ENCODE measurements at regions not wholly inside any gene's neighbourhood (a gene's known extent, or its start where the extent isn't known, plus 50 kb on each side); places are given as distances from the start of the nearest gene placed in this dataset.

- ChIA-PET CTCF (ENCODE audit: low intra/inter-chr PET ratio, low total read pairs) (no interaction called here), POLR2A (no interaction called here)
- Histone ChIP-seq H3K9ac (ENCODE audit: insufficient read depth, low read depth, low read length) (no peak overlapping the region), H3K4me2 (ENCODE audit: low read depth, low read length) (no peak overlapping the region), H4K20me1 (ENCODE audit: insufficient read depth, low read length) (no peaks in the 10 kb centered on the region), H3K27me3 (ENCODE audit: control insufficient read depth in 1 of 2, insufficient read depth in 2 of 2, low read length in 2 of 2) (no peaks in the 10 kb centered on the region), H3K4me1 (ENCODE audit: insufficient read depth, low read length) (no peaks in the 10 kb centered on the region), H2AFZ (ENCODE audit: low read length) (no peak overlapping the region), H3K27ac (ENCODE audit: extremely low read length, insufficient read depth, low read length) (no peak overlapping the region), H3K36me3 (replicated peaks in 1 of 2; ENCODE audit: control insufficient read depth in 1 of 2, insufficient read depth in 2 of 2, low read length in 2 of 2) (no peaks in the 10 kb centered on the region), H3K4me3 (replicated peaks in 1 of 3; ENCODE audit: insufficient read depth in 1 of 3, low read depth in 2 of 3, low read length in 3 of 3) (no peak overlapping the region), H3K9me3 (ENCODE audit: low read length) (no peaks in the 10 kb centered on the region; the same call in 1 of the 2 replicates), H3K79me2 (ENCODE audit: insufficient read depth, low read length) (no peaks in the 10 kb centered on the region)
- FAIRE-seq (no peak), DNase-seq (ENCODE audit: low spot score) (no peak), ATAC-seq (no peak)
- TF ChIP-seq NFIC (IDR thresholded peaks at IDR 0.05; ENCODE audit: low read length) (no peak), ZNF234 (CRISPR knock-in tag; conservative IDR thresholded peaks at IDR 0.05) (no peak), ZNF343 (CRISPR knock-in tag; IDR thresholded peaks at IDR 0.05) (no peak), GLI4 (CRISPR knock-in tag; IDR thresholded peaks at IDR 0.05; ENCODE audit: borderline replicate concordance) (no peak), JARID2 (CRISPR knock-in tag; IDR thresholded peaks at IDR 0.05; ENCODE audit: insufficient replicate concordance) (no peak), FOSL2 (CRISPR knock-in tag; IDR thresholded peaks at IDR 0.05) (no peak)
- TF ChIP-seq, protein P1, sequence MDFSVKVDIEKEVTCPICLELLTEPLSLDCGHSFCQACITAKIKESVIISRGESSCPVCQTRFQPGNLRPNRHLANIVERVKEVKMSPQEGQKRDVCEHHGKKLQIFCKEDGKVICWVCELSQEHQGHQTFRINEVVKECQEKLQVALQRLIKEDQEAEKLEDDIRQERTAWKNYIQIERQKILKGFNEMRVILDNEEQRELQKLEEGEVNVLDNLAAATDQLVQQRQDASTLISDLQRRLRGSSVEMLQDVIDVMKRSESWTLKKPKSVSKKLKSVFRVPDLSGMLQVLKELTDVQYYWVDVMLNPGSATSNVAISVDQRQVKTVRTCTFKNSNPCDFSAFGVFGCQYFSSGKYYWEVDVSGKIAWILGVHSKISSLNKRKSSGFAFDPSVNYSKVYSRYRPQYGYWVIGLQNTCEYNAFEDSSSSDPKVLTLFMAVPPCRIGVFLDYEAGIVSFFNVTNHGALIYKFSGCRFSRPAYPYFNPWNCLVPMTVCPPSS (IDR thresholded peaks at IDR 0.05), result no peak
- intact Hi-C loops (cut with micrococcal nuclease; ENCODE audit: unreplicated experiment) (no loop called here), in situ Hi-C loops (cut with HindIII; ENCODE audit: extremely low pct_ligation_motif_present, low pct_unique_long_range_greater_than_20kb) (no loop called here)
- no TSS peak for BruUV-seq (replicated peaks)
- 0% methylated on average over 3 of the region's 3 CpGs for WGBS (ENCODE audit: low lambda C conversion rate)
These were observed 292.0 kb downstream of the DUSP10 start for GRCh38 chr1:221449801-221450470.

GRCh38 chr1:221451741-221452140 lies 290.1 kb downstream of the DUSP10 start:
- no peak overlapping the region for H3K9ac ChIP-seq (ENCODE audit: insufficient read depth, low read depth, low read length)
- in situ Hi-C loops (cut with HindIII; ENCODE audit: extremely low pct_ligation_motif_present, low pct_unique_long_range_greater_than_20kb), result no loop called here
- no peak overlapping the region for H2AFZ ChIP-seq (ENCODE audit: low read length)
- intact Hi-C loops (cut with micrococcal nuclease; ENCODE audit: unreplicated experiment), result no loop called here
- DNase-seq (ENCODE audit: low spot score) (no peak), FAIRE-seq (no peak), ATAC-seq (no peak)
- no peaks in the 10 kb centered on the region for H3K27me3 ChIP-seq (ENCODE audit: control insufficient read depth in 1 of 2, insufficient read depth in 2 of 2, low read length in 2 of 2)
- ChIA-PET POLR2A (no interaction called here), CTCF (ENCODE audit: low intra/inter-chr PET ratio, low total read pairs) (no interaction called here)
- 0% methylated on average over 1 of the region's 1 CpG for WGBS (ENCODE audit: low lambda C conversion rate)
- no peak overlapping the region for H3K4me3 ChIP-seq (replicated peaks in 1 of 3; ENCODE audit: insufficient read depth in 1 of 3, low read depth in 2 of 3, low read length in 3 of 3)
- H3K36me3 ChIP-seq (replicated peaks in 1 of 2; ENCODE audit: control insufficient read depth in 1 of 2, insufficient read depth in 2 of 2, low read length in 2 of 2), result no peaks in the 10 kb centered on the region
- no peaks in the 10 kb centered on the region for H4K20me1 ChIP-seq (ENCODE audit: insufficient read depth, low read length)
- H3K27ac ChIP-seq (ENCODE audit: extremely low read length, insufficient read depth, low read length), result no peak overlapping the region
- H3K4me2 ChIP-seq (ENCODE audit: low read depth, low read length), result no peak overlapping the region
- no peaks in the 10 kb centered on the region; the same call in 1 of the 2 replicates for H3K9me3 ChIP-seq (ENCODE audit: low read length)
- no peaks in the 10 kb centered on the region for H3K79me2 ChIP-seq (ENCODE audit: insufficient read depth, low read length)
- no peaks in the 10 kb centered on the region for H3K4me1 ChIP-seq (ENCODE audit: insufficient read depth, low read length)
- no TSS peak for BruUV-seq (replicated peaks)
- TF ChIP-seq ZNF331 (CRISPR knock-in tag; IDR thresholded peaks at IDR 0.05) (no peak), RFXAP (CRISPR knock-in tag; IDR thresholded peaks at IDR 0.05; ENCODE audit: borderline replicate concordance) (no peak), HDAC1 (CRISPR knock-in tag; IDR thresholded peaks at IDR 0.05) (no peak), HMG20B (CRISPR knock-in tag; conservative IDR thresholded peaks at IDR 0.05) (no peak), ZNF841 (CRISPR knock-in tag; IDR thresholded peaks at IDR 0.05; ENCODE audit: borderline replicate concordance) (no peak), ZNF224 (CRISPR knock-in tag; IDR thresholded peaks at IDR 0.05) (no peak), KLF11 (CRISPR knock-in tag; IDR thresholded peaks at IDR 0.05) (no peak), ZFP41 (CRISPR knock-in tag; IDR thresholded peaks at IDR 0.05; ENCODE audit: borderline replicate concordance) (no peak), ZNF280B (CRISPR knock-in tag; IDR thresholded peaks at IDR 0.05; ENCODE audit: borderline replicate concordance) (no peak)

Measured in HepG2 (cell line).